GM18498 (cell line): ENCODE measurements at regions not wholly inside any gene's neighbourhood (a gene's known extent, or its start where the extent isn't known, plus 50 kb on each side); places are given as distances from the start of the nearest gene placed in this dataset.
"Not testable (repeated sequence)": the region's sequence is repeated elsewhere in the genome, so short reads cannot be mapped to it uniquely, and the experiment has no call there.

Source experiments
- ATAC-seq: cut with Tn5 transposase; IDR thresholded peaks from one replicate; pipeline ENCODE4 v1.9.1; 2021; ENCODE audit warnings: mild to moderate bottlenecking, moderate library complexity; ENCODE audit not compliant: unreplicated experiment

- ATAC-seq = no peak
Measured at GRCh38 chr14:84254290-84254689, 1275.7 kb upstream of the FLRT2 start.

- ATAC-seq = no peak
Measured at GRCh38 chr14:84262932-84263331, 1267.0 kb upstream of the FLRT2 start.

- no peak for ATAC-seq
Measured at GRCh38 chr14:84272290-84272721, 1257.6 kb upstream of the FLRT2 start.

GRCh38 chr14:84273181-84273580 is 1256.8 kb upstream of the FLRT2 start:
- no peak for ATAC-seq

- ATAC-seq = no peak
Measured at GRCh38 chr14:84282618-84283017, 1247.3 kb upstream of the FLRT2 start.

GRCh38 chr14:84288781-84289180 is 1241.2 kb upstream of the FLRT2 start:
- ATAC-seq = no peak

GRCh38 chr14:84298663-84299195 is 1231.2 kb upstream of the FLRT2 start:
- ATAC-seq = no peak

GRCh38 chr14:84303140-84303539 is 1226.8 kb upstream of the FLRT2 start:
- ATAC-seq = no peak

GRCh38 chr14:84312551-84312950 is 1217.4 kb upstream of the FLRT2 start:
- no peak for ATAC-seq

GRCh38 chr14:84323450-84323849 is 1206.5 kb upstream of the FLRT2 start:
- ATAC-seq = no peak

GRCh38 chr14:84323978-84324377 is 1206.0 kb upstream of the FLRT2 start:
- no peak for ATAC-seq

- ATAC-seq = no peak
Measured at GRCh38 chr14:84336433-84336832, 1193.5 kb upstream of the FLRT2 start.

- no peak for ATAC-seq
Measured at GRCh38 chr14:84340938-84341337, 1189.0 kb upstream of the FLRT2 start.

GRCh38 chr14:84341867-84342266 is 1188.1 kb upstream of the FLRT2 start:
- not testable (repeated sequence) for ATAC-seq

- ATAC-seq = no peak
Measured at GRCh38 chr14:84343656-84344055, 1186.3 kb upstream of the FLRT2 start.

- ATAC-seq = no peak
Measured at GRCh38 chr14:84351646-84352045, 1178.3 kb upstream of the FLRT2 start.

GRCh38 chr14:84361476-84361875 is 1168.5 kb upstream of the FLRT2 start:
- no peak for ATAC-seq

GRCh38 chr14:84375235-84375634 is 1154.7 kb upstream of the FLRT2 start:
- ATAC-seq = no peak

- ATAC-seq = no peak
Measured at GRCh38 chr14:84390010-84390409, 1139.9 kb upstream of the FLRT2 start.

- no peak for ATAC-seq
Measured at GRCh38 chr14:84397631-84398030, 1132.3 kb upstream of the FLRT2 start.

- ATAC-seq = no peak
Measured at GRCh38 chr14:84399296-84399910, 1130.5 kb upstream of the FLRT2 start.

GRCh38 chr14:84401631-84402030 is 1128.3 kb upstream of the FLRT2 start:
- no peak for ATAC-seq

GRCh38 chr14:84403585-84403984 is 1126.4 kb upstream of the FLRT2 start:
- ATAC-seq = no peak
